Right lobe of liver (tissue), 4 donors: ENCODE measurements at regions not wholly inside any gene's neighbourhood (a gene's known extent, or its start where the extent isn't known, plus 50 kb on each side); places are given as distances from the start of the nearest gene placed in this dataset.

Experiments used
- POLR2A ChIP-seq: fragments of 450-650 bp; IDR thresholded peaks from one replicate; pipeline ENCODE4 v1.6.1; 2017; ENCODE audit warnings: antibody characterized with exemption, mild to moderate bottlenecking
- TF ChIP-seq, protein P1 (sequence below), 4 donors: fragments of 200-600 bp in 3 of 4; fragments of 450-650 bp in 1 of 4; IDR thresholded peaks; one replicate each; pipeline versions ENCODE4 v1.5.1 to v1.8.0; 2016 to 2022; ENCODE audit warnings: antibody characterized with exemption in 4 of 4, mild to moderate bottlenecking in 2 of 4
- donor health status: DM: no; HTN: no; CAD: no.
- donor health status: DM: no; HTN: no; CAD: no.
- donor health status: DM: no; HTN: yes; CAD: no.

DNA sequence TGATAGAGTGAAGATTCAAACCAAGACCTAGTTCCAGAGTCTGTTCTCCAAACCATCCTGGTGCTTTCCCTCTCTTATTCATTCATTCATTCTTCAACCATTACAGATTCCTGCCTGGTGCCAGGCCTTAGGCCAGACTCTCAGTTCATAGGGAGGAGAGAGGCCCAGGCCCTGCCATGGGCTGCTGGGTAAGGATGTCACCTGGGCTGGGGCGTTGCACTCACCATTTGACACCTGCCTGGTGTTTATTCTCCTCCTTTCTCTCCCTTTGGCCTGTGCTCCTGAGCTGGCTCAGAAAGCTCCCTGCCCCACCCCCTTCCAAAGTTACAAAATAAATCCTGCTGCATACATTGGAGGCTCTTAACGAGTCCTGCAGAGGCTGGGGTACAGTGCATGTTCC is 549.8 kb downstream of the MATN1 start:
- TF ChIP-seq, protein P1, sequence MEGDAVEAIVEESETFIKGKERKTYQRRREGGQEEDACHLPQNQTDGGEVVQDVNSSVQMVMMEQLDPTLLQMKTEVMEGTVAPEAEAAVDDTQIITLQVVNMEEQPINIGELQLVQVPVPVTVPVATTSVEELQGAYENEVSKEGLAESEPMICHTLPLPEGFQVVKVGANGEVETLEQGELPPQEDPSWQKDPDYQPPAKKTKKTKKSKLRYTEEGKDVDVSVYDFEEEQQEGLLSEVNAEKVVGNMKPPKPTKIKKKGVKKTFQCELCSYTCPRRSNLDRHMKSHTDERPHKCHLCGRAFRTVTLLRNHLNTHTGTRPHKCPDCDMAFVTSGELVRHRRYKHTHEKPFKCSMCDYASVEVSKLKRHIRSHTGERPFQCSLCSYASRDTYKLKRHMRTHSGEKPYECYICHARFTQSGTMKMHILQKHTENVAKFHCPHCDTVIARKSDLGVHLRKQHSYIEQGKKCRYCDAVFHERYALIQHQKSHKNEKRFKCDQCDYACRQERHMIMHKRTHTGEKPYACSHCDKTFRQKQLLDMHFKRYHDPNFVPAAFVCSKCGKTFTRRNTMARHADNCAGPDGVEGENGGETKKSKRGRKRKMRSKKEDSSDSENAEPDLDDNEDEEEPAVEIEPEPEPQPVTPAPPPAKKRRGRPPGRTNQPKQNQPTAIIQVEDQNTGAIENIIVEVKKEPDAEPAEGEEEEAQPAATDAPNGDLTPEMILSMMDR (IDR thresholded peaks at IDR 0.05): no peak
- TF ChIP-seq POLR2A: no peak
